Fibroblast of gingiva (primary cell): ENCODE measurements at regions not wholly inside any gene's neighbourhood (a gene's known extent, or its start where the extent isn't known, plus 50 kb on each side); places are given as distances from the start of the nearest gene placed in this dataset.
"Not testable (repeated sequence)": the region's sequence is repeated elsewhere in the genome, so short reads cannot be mapped to it uniquely, and the experiment has no call there.

ENCODE experiments used
- DNase-seq: peaks from one replicate; pipeline ENCODE4 v3.0.0-alpha.2; 2011; ENCODE audit warnings: low read depth

GRCh38 chr12:131288765-131289695, 335.3 kb downstream of the ADGRD1 start:
- DNase-seq = not testable (repeated sequence)

GRCh38 chr12:131289807-131290206, 336.1 kb downstream of the ADGRD1 start:
- DNase-seq = not testable (repeated sequence)

DNA sequence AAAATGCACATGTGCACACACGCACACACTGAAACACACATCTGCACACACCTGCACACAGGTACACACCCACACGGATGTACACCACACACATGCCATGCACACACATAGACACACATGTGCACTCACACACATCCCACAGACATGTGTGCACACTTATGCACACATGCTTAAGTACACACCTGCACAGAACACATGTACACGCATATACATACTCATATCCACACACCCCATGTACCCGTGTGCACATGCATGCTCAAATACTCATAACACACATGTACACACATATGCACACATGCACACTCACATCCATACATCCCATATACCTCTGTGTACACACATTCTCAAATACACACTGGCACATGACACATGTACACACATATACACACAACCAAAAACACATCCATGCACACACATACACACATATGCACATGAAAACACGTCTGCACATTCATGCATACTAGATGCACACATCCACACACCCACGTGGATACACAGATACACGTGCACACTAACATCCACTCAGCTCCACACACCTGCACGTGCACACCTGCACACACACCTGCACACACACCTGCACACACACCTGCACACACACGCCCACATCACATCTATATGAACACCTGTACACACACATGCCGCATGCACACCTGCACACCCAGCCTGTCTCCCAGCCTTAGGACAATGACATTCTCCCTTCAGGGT, 336.7 kb downstream of the ADGRD1 start:
- no peak for DNase-seq

- not testable (repeated sequence) for DNase-seq
These were observed 339.6 kb downstream of the ADGRD1 start for GRCh38 chr12:131293071-131294015.

- DNase-seq = not testable (repeated sequence)
These were observed 341.0 kb downstream of the ADGRD1 start for GRCh38 chr12:131294716-131295115.

DNA sequence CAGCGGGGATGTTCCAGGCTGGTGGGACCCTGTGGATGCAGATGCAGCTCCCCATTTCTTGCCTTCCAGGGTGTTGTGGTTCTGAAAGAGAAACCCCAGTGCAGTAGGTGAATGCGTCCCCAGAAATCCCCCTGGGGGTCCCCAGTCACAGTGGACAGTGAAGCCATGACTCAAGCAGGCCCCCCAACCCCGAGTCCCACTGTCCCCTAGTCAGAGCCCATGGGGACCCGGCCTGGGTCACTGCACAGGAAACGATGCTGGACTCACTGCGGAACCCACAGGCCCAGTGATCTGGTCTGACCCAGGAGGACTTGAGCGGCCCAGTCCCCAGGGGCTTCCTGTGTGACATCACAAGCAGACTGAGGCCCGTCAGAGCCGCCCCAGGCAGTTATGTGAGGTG, 341.4 kb downstream of the ADGRD1 start:
- DNase-seq = not testable (repeated sequence)

DNA sequence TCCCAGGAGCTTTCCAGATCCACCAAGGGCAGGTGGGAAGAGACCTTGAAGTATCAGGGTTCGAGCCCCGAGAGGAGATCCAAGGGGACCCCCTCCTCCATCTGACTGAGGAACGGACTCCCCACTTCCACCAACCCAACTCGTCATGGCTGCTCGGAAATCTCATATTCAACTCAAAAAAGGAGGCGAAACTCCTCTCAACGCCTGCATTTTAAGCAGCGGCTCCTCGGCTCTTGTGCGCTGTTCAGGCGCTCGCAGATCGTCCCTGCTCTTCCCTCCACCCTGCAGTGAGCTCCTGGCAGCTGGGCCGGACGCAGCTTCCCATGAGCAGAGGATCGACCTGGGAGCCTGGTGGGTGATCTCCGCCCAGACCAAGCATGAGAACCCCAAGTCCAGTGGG, 341.9 kb downstream of the ADGRD1 start:
- DNase-seq = not testable (repeated sequence)

- DNase-seq = not testable (repeated sequence)
These were observed 342.4 kb downstream of the ADGRD1 start for GRCh38 chr12:131296136-131296535.

- not testable (repeated sequence) for DNase-seq
These were observed 342.9 kb downstream of the ADGRD1 start for GRCh38 chr12:131296651-131297050.

GRCh38 chr12:131298526-131299369, 345.0 kb downstream of the ADGRD1 start:
- not testable (repeated sequence) for DNase-seq

GRCh38 chr12:131299370-131299701, 345.6 kb downstream of the ADGRD1 start:
- not testable (repeated sequence) for DNase-seq

- not testable (repeated sequence) for DNase-seq
These were observed 349.9 kb downstream of the ADGRD1 start for GRCh38 chr12:131303576-131303975.

GRCh38 chr12:131304642-131305041, 350.9 kb downstream of the ADGRD1 start:
- DNase-seq = not testable (repeated sequence)

GRCh38 chr12:131309700-131310099, 356.0 kb downstream of the ADGRD1 start:
- DNase-seq = no peak

- DNase-seq = not testable (repeated sequence)
These were observed 356.7 kb downstream of the ADGRD1 start for GRCh38 chr12:131310227-131310969.

GRCh38 chr12:131311279-131311722, 357.6 kb downstream of the ADGRD1 start:
- not testable (repeated sequence) for DNase-seq

DNA sequence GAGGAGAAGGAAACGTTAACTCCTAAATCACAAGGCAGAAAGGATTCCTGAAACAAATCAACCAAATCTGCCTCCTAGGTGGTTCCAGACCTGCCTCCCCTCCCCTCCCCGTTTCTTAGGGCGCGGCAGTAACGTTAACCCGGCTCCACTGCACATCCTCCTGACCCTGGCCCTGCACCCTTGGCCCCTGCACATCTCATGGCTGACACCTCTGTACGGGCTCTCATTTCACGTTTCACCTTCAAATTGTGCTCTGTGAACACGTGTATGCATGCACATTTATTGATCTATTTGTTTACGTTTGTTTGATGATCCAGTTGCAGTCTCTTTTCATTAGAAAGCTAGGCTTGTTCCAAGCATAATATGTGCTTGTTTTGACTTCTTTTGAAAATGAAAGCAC, 358.1 kb downstream of the ADGRD1 start:
- no peak for DNase-seq

- not testable (repeated sequence) for DNase-seq
These were observed 358.7 kb downstream of the ADGRD1 start for GRCh38 chr12:131312382-131312781.

DNA sequence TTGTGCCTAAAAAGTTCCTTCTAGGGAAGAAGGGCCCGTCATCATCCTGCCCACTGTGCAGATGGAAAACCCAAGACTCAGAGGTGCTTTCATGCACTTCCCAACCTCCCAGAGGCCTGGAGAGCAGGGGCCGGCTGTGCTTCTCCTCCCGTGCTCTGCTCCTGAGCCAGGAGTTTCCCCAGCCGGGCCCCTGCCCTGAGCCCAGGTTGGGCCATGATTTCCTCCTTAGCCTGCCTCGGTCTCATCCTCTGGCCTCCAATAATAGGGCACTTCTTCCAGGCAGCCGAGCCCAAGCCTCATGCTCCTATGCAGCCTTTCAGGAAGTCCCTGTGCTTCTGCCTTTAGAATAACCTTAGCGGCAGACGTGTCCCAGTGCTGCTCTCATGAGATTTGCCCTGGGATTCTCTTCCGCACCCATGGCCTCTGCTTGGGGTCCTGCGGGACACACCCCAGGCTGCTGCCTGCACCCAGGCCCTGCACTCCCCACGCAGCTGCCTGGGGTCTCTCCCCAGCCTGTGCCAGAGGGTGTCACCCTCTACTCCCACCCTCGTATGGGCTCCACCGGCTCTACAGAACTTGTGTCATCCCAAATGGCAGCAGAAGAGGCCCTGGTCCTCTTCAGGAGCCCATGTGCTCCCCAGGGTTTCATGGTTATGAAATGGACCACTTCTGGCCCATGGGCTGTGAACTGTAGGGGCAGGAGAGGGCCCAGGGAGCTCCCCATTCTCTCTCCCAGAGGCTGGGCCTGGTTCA, 359.3 kb downstream of the ADGRD1 start:
- DNase-seq = no peak
